ENCODE measurements at regions not wholly inside any gene's neighbourhood (a gene's known extent, or its start where the extent isn't known, plus 50 kb on each side); places are given as distances from the start of the nearest gene placed in this dataset.

DNA sequence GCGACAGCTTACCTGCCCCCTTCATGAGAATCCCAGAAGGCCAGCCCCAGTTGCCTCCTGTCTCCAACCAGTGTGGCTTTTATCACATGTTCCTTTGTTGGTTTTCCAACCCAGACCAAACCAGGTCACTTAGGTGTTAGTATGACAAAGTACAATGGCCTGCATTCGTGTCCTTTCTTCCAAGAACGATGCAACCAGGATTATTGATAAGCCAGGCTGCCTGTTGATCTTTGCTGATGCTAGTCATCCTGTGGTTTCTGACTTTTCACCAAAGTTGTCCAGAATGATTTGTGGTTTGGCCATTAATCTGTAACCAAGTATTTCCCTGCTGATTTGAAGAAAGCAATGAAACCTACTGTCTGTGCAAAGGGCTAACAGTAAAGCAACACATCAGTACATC lies 191.4 kb downstream of the CYLD start:
- Mint-ChIP-seq H3K27ac (ENCODE audit: unreplicated experiment) (no peak overlapping the region), H3K9me3 (ENCODE audit: unreplicated experiment) (peaks cover 2% of the 10 kb centered on the region), H3K4me3 (ENCODE audit: unreplicated experiment) (no peak overlapping the region), H3K4me1 (ENCODE audit: low read depth, unreplicated experiment) (no peaks in the 10 kb centered on the region), H3K27me3 (ENCODE audit: low read depth, unreplicated experiment) (peaks cover 17% of the 10 kb centered on the region), H3K36me3 (ENCODE audit: low read depth, unreplicated experiment) (no peaks in the 10 kb centered on the region)
- H3K4me3 ChIP-seq (ENCODE audit: insufficient read depth, low read depth, low read length) = no peak overlapping the region
- H3K36me3 ChIP-seq (ENCODE audit: insufficient read depth, low read length) = no peaks in the 10 kb centered on the region
- no peaks in the 10 kb centered on the region for H3K4me1 ChIP-seq (ENCODE audit: insufficient read depth, low read length)
- H3K9ac ChIP-seq (ENCODE audit: low read length) = no peak overlapping the region
- no peak overlapping the region for H3K27ac ChIP-seq (ENCODE audit: low read depth, low read length)
- no peak for FAIRE-seq
- TF ChIP-seq EZH2 (IDR thresholded peaks at IDR 0.05; ENCODE audit: insufficient read depth, low read length) (no peak), CTCF (IDR thresholded peaks at IDR 0.05; ENCODE audit: insufficient read depth, low read depth, low read length) (no peak)
- H2AFZ ChIP-seq (ENCODE audit: low read depth, low read length) = no peak overlapping the region
- H3K27me3 ChIP-seq (ENCODE audit: insufficient read depth, low read length) = no peaks in the 10 kb centered on the region
- no peaks in the 10 kb centered on the region for H4K20me1 ChIP-seq (ENCODE audit: insufficient read depth, low read length)
- peak; percentile 13 for DNase-seq (ENCODE audit: low read depth)
- no peaks in the 10 kb centered on the region for H3K79me2 ChIP-seq (ENCODE audit: insufficient read depth, low read length)
- peaks cover 3% of the 10 kb centered on the region for H3K9me3 ChIP-seq (ENCODE audit: insufficient read depth, low read depth, low read length)
- H3K4me2 ChIP-seq (ENCODE audit: low read length) = no peak overlapping the region

DNA sequence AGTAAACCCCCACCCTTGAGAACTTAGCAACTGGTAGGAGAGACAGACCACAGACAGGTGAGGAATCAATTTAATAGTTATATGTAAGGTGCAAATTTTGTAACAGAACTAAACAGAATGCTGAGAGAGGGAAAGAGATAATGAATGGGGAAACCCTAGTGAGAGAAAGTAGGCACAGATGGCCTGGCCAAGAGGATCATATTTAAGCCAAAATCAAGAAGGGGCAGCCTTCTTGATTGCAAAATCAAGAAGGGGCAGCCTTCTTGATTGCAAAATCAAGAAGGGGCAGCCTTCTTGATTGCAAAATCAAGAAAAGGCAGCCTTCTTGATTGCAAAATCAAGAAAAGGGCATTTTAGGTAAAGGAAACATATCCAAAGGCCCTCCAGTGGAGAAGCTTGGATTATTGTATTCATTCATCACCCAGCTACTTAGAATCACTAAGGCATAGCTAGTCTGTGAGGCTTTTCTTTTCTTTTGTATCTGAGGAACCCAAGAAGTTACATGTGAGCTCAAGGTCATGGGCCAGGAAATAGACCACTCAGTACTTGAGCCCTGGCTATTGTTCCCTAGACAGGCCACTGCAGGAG lies 190.6 kb downstream of the CYLD start:
- Histone ChIP-seq H3K79me2 (ENCODE audit: insufficient read depth, low read length) (no peaks in the 10 kb centered on the region), H3K9me3 (ENCODE audit: insufficient read depth, low read depth, low read length) (peaks cover 3% of the 10 kb centered on the region), H3K9ac (ENCODE audit: low read length) (no peak overlapping the region), H3K27me3 (ENCODE audit: insufficient read depth, low read length) (no peaks in the 10 kb centered on the region), H3K4me1 (ENCODE audit: insufficient read depth, low read length) (no peaks in the 10 kb centered on the region), H4K20me1 (ENCODE audit: insufficient read depth, low read length) (no peaks in the 10 kb centered on the region), H2AFZ (ENCODE audit: low read depth, low read length) (no peak overlapping the region), H3K27ac (ENCODE audit: low read depth, low read length) (no peak overlapping the region), H3K4me2 (ENCODE audit: low read length) (no peak overlapping the region), H3K36me3 (ENCODE audit: insufficient read depth, low read length) (no peaks in the 10 kb centered on the region), H3K4me3 (ENCODE audit: insufficient read depth, low read depth, low read length) (no peak overlapping the region)
- H3K36me3 Mint-ChIP-seq (ENCODE audit: low read depth, unreplicated experiment) = no peaks in the 10 kb centered on the region
- no peaks in the 10 kb centered on the region for H3K4me1 Mint-ChIP-seq (ENCODE audit: low read depth, unreplicated experiment)
- H3K27ac Mint-ChIP-seq (ENCODE audit: unreplicated experiment) = no peak overlapping the region
- no peak overlapping the region for H3K4me3 Mint-ChIP-seq (ENCODE audit: unreplicated experiment)
- no peak for FAIRE-seq
- peaks cover 22% of the 10 kb centered on the region for H3K27me3 Mint-ChIP-seq (ENCODE audit: low read depth, unreplicated experiment)
- no peak for DNase-seq (ENCODE audit: low read depth)
- no peak for TF ChIP-seq EZH2 (IDR thresholded peaks at IDR 0.05; ENCODE audit: insufficient read depth, low read length)
- H3K9me3 Mint-ChIP-seq (ENCODE audit: unreplicated experiment) = peaks cover 2% of the 10 kb centered on the region

DNA sequence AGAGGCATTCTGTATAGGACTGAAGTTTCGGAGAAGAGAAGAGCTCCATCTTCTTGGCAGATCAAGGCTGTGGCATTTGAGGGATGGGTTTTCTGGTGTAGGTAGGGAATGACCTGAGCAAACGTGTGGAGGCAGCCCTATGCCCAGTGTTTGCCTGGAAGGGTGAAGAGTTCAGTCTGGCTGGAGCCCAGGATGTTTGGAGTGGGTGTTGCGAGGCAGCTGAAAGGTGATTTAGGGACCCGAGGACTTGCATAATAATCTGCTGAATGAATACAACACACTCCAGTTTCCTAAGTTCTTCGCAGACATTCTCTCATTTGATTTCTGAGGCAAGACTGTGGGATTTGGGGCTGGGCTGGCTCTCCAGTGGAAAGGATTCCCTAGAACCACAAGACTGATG lies 186.2 kb downstream of the CYLD start:
- Histone ChIP-seq H3K27me3 (ENCODE audit: insufficient read depth, low read length) (no peaks in the 10 kb centered on the region), H3K79me2 (ENCODE audit: insufficient read depth, low read length) (no peaks in the 10 kb centered on the region), H3K9ac (ENCODE audit: low read length) (no peak overlapping the region), H4K20me1 (ENCODE audit: insufficient read depth, low read length) (no peaks in the 10 kb centered on the region), H3K4me3 (ENCODE audit: insufficient read depth, low read depth, low read length) (no peak overlapping the region), H3K9me3 (ENCODE audit: insufficient read depth, low read depth, low read length) (no peaks in the 10 kb centered on the region), H2AFZ (ENCODE audit: low read depth, low read length) (no peak overlapping the region), H3K4me1 (ENCODE audit: insufficient read depth, low read length) (peaks cover 12% of the 10 kb centered on the region), H3K4me2 (ENCODE audit: low read length) (no peak overlapping the region), H3K36me3 (ENCODE audit: insufficient read depth, low read length) (no peaks in the 10 kb centered on the region), H3K27ac (ENCODE audit: low read depth, low read length) (no peak overlapping the region)
- Mint-ChIP-seq H3K4me1 (ENCODE audit: low read depth, unreplicated experiment) (no peaks in the 10 kb centered on the region), H3K4me3 (ENCODE audit: unreplicated experiment) (no peak overlapping the region), H3K9me3 (ENCODE audit: unreplicated experiment) (no peaks in the 10 kb centered on the region), H3K36me3 (ENCODE audit: low read depth, unreplicated experiment) (no peaks in the 10 kb centered on the region), H3K27me3 (ENCODE audit: low read depth, unreplicated experiment) (peaks cover 28% of the 10 kb centered on the region), H3K27ac (ENCODE audit: unreplicated experiment) (no peak overlapping the region)
- TF ChIP-seq EZH2 (IDR thresholded peaks at IDR 0.05; ENCODE audit: insufficient read depth, low read length) (no peak), CTCF (IDR thresholded peaks at IDR 0.05; ENCODE audit: insufficient read depth, low read depth, low read length) (no peak)
- DNase-seq (ENCODE audit: low read depth) (no peak), FAIRE-seq (no peak)
